ENCODE measurements at regions not wholly inside any gene's neighbourhood (a gene's known extent, or its start where the extent isn't known, plus 50 kb on each side); places are given as distances from the start of the nearest gene placed in this dataset.

GRCh38 chr2:65660340-65660739, 227.9 kb upstream of the SPRED2 start:
- Histone ChIP-seq H3K9me3 (no peaks in the 10 kb centered on the region), H3K27ac (no peak overlapping the region), H3K4me3 (no peak overlapping the region), H3K27me3 (no peaks in the 10 kb centered on the region), H3K36me3 (no peaks in the 10 kb centered on the region), H3K4me1 (peaks cover 0 to 4% of the 10 kb centered on the region in 2 donors)
- TF ChIP-seq CTCF (IDR thresholded peaks at IDR 0.05), result no peak
- intact Hi-C loops (cut with DNase I), result no loop called here
- no peak for DNase-seq (ENCODE audit: low spot score in 2 of 2)

- Histone ChIP-seq H3K4me3 (no peak overlapping the region), H3K27me3 (no peaks in the 10 kb centered on the region), H3K36me3 (no peaks in the 10 kb centered on the region), H3K27ac (no peak overlapping the region), H3K4me1 (peaks cover 0 to 4% of the 10 kb centered on the region in 2 donors), H3K9me3 (no peaks in the 10 kb centered on the region)
- DNase-seq (ENCODE audit: low spot score in 2 of 2), result no peak
- intact Hi-C loops (cut with DNase I), result no loop called here
- no peak for TF ChIP-seq CTCF (IDR thresholded peaks at IDR 0.05)
Observed at GRCh38 chr2:65658881-65659280, 226.5 kb upstream of the SPRED2 start.

GRCh38 chr2:65658266-65658665, 225.9 kb upstream of the SPRED2 start:
- Histone ChIP-seq H3K9me3 (no peaks in the 10 kb centered on the region), H3K27me3 (no peaks in the 10 kb centered on the region), H3K27ac (no peak overlapping the region), H3K4me1 (peaks cover 0 to 4% of the 10 kb centered on the region in 2 donors), H3K4me3 (no peak overlapping the region), H3K36me3 (no peaks in the 10 kb centered on the region)
- TF ChIP-seq CTCF (IDR thresholded peaks at IDR 0.05), result no peak
- intact Hi-C loops (cut with DNase I), result no loop called here
- DNase-seq (ENCODE audit: low spot score in 2 of 2), result no peak

- no peaks in the 10 kb centered on the region for H3K27me3 ChIP-seq
- H3K9me3 ChIP-seq, result no peaks in the 10 kb centered on the region
- no peak overlapping the region for H3K4me3 ChIP-seq
- TF ChIP-seq CTCF (IDR thresholded peaks at IDR 0.05), result no peak
- H3K36me3 ChIP-seq, result no peaks in the 10 kb centered on the region
- intact Hi-C loops (cut with DNase I), result no loop called here
- no peaks in the 10 kb centered on the region for H3K4me1 ChIP-seq
- no peak for DNase-seq (ENCODE audit: low spot score in 2 of 2)
- no peak overlapping the region for H3K27ac ChIP-seq
Observed at GRCh38 chr2:65656160-65656718, 223.8 kb upstream of the SPRED2 start.

- DNase-seq (ENCODE audit: low spot score in 2 of 2), result no peak
- no peaks in the 10 kb centered on the region for H3K9me3 ChIP-seq
- intact Hi-C loops (cut with DNase I), result no loop called here
- no peaks in the 10 kb centered on the region for H3K27me3 ChIP-seq
- no peaks in the 10 kb centered on the region for H3K36me3 ChIP-seq
- no peaks in the 10 kb centered on the region for H3K4me1 ChIP-seq
- no peak for TF ChIP-seq CTCF (IDR thresholded peaks at IDR 0.05)
- no peak overlapping the region for H3K27ac ChIP-seq
- H3K4me3 ChIP-seq, result no peak overlapping the region
Observed at GRCh38 chr2:65655000-65655399, 222.6 kb upstream of the SPRED2 start.

GRCh38 chr2:65654496-65654895, 222.1 kb upstream of the SPRED2 start:
- intact Hi-C loops (cut with DNase I), result no loop called here

More at GRCh38 chr2:65654496-65654895, 222.1 kb upstream of the SPRED2 start:
- no peak for TF ChIP-seq CTCF (IDR thresholded peaks at IDR 0.05)
- Histone ChIP-seq H3K27ac (no peak overlapping the region), H3K27me3 (no peaks in the 10 kb centered on the region), H3K4me3 (no peak overlapping the region), H3K9me3 (no peaks in the 10 kb centered on the region), H3K36me3 (no peaks in the 10 kb centered on the region), H3K4me1 (no peaks in the 10 kb centered on the region)
- no peak for DNase-seq (ENCODE audit: low spot score in 2 of 2)

Data from ascending aorta (tissue), 2 donors.